GM21825 (cell line): ENCODE measurements at regions not wholly inside any gene's neighbourhood (a gene's known extent, or its start where the extent isn't known, plus 50 kb on each side); places are given as distances from the start of the nearest gene placed in this dataset.

Experiments used
- ATAC-seq: cut with Tn5 transposase; IDR thresholded peaks from one replicate; pipeline ENCODE4 v1.9.1; 2021; ENCODE audit warnings: mild to moderate bottlenecking, moderate library complexity; ENCODE audit not compliant: unreplicated experiment

DNA sequence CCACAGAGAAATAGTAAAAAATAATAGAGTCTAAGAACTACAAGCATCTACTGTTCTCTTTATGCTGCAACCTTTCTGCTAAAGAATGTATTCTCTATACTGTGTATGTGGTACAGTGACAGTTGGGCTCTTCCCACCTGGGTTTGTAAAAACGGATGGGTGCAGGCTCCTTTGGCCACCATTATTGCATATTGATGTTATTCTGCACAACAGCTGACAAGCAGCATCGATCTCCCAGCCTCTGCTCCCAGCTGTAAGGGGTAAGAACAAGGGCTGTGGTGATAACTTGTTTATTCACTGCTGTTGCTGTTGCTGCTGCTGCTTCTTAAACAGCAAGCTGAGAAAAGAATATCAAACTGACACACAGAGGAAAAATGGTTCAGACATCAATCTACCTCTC is 56.1 kb downstream of the KCNRG start:
- ATAC-seq = no peak

DNA sequence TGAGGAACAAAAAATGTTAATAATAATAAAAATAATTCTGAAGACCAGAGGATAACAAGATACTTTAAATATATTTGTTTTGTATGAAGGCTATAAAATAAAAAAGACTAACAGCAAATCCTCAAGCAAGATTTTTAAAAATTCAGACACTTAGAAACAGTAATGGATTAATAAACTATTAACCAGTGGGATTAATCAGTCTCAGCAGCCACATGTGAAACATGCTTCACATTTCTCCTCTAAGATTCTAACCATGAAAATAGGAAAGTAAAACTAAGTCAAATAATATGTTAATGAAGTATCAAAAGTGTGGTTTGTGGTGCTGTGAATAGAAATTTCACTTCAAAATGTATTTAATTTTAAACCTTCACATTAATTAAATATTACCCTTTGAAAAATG is 57.4 kb downstream of the KCNRG start:
- no peak for ATAC-seq

DNA sequence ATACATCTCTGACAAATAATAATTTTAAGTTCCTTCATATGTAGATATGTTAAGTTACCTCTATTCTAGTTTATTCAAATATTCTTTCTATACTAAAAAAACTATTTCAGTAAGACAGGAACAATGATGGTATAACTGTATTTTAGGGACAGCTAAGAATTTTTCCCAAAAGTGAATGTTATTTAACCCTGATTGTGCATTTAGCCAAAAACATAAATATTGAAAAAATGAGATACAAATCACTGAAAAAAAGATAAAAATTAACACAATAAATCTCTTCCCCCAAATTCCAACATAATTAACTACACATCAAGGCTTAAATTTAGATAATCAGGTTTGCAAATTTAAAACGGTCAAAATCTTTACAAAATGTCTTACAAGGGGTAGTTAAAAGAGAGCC is 58.1 kb downstream of the KCNRG start:
- no peak for ATAC-seq

DNA sequence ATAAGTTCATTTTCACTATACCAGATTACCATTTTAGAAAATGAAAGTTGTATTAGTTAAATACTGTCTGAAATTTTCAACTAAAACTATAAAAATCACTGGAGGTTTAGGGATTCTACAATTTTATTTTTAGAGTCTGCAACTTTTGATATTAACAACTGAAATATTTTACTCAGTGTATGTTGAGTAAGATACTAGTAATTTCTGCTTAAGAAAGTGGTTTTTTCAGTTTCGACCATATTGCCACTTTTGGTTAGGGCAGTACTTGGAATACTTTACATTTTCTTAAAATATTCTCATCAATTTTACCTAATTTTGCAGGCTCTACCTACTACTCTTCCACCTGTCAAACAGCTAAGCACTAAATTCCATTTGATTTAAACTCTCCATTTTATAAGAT is 59.6 kb downstream of the KCNRG start:
- no peak for ATAC-seq

DNA sequence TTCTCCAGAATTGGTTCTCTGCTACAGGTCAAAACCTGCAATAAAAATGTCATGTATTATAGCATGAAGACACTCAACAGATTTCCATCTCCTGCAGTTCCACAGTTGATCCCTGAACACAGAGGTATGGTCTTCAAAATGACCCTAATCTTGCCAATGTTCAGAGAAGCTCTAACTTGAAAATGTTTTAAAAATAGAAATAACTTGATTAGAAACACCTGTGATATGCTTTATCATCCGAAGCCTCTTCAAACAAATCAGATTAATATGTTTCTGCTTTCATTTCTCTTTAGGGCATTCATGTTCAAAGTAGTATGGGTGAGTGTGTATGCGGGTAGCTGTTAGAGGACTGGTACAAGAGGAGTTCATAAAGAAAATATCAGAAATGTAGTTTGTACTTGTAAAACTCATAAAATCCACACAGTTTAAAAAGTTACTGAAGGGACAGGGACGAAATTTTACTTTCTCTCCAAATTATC is 60.4 kb downstream of the KCNRG start:
- no peak for ATAC-seq

DNA sequence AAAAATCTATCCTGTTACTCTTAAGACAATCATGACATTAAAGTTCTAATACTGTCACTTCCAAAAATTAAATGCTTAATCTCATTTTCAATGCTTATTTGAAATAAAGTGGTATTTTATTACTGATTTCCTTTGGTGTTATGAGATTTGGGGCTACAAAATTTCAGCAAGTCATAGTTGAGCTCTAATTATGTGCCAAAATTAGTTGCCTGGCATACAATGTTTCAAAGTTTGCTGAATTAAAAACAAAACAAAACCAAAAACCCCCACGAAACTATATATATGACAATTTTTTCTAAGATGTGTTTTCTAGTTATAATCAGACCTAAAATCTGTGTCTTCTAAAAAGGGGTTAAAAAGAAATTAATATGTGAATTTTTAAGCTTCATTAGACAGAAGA is 62.2 kb downstream of the KCNRG start:
- ATAC-seq = no peak

DNA sequence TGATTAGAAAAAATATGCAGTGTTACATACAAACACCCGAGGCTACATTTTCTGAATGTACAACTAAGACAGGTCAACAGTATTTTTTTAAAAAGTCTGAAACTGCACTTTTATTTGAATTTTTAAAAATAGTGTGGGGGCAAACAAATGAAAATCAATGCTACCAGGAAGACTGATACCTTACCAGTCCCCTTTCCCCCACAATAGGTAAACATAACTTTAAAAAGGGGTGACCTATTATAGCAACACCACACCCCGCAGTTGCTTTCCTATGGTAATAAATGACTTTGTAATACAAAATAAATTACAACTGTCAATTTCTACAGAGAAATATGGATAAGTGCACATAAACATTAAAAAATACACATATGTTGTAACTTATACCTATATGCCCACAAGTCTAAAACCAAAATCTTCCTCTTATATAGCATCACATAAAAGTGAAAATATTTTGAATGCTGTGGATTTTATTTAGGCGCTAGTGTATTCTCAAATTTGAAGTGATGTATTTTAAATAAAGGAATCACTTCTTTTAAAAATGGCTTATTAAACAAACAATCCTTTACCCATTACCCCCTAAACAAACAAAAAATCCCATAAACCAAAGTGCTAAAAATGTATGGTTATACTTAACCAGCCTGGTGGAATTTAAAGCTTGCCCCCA is 63.1 kb downstream of the KCNRG start:
- no peak for ATAC-seq

DNA sequence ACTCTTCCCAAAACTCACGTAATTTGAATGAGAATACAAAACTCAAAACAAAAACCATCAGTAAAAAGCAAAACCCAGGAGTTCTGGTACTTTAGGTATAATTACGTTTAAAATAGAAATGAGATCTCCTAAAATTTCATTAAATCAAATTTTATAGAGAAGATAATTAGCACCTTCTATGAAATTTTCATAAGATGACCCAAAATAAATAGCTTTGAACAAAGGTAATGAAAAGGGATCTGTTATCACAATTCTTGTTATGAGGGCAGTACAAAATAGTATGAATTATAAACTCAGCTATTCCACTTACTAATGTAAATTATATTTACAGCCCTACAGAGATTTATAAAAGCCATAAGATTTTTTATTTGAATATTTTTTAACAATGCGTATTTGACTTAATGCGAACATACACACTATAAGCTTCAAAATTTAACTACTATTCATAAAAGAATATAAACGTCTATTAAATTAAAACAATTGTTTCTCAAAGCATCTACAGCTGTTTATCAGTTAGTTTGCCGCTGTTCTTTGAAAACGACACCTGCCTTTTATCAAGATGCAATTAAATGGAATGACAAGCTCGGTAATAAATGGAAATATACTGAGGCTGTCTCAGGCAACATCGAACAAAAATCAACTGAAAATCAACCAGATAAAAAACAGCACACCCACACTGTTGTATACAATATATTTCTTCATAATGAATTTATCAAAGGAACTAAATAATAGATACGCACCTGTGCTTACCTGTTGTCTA is 63.8 kb downstream of the KCNRG start:
- no peak for ATAC-seq

DNA sequence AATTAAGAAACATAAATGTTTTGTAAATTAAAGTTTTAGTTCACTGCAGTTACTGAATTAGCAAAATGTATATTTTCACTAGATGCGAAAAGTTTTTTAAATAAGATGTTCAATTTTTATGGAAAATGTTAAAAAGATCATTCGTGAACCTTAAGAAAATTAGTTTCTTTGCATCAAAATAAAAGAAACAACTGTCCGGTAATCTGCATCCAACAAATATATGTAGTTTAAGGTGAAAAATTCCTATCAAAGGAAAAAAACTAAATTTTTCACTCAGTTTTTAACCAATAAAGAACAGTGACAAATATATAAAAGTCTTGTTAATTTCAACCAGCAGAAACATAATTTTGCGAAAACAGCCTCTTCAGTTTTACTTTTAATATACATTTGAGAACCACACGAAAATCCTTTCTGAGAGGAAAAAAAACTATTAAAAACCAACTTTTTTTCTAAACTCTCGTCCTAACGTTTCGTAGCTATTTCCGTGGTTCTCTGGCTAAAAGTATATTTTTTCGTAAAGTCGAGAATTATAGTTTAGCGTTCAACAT is 64.5 kb downstream of the KCNRG start:
- no peak for ATAC-seq

DNA sequence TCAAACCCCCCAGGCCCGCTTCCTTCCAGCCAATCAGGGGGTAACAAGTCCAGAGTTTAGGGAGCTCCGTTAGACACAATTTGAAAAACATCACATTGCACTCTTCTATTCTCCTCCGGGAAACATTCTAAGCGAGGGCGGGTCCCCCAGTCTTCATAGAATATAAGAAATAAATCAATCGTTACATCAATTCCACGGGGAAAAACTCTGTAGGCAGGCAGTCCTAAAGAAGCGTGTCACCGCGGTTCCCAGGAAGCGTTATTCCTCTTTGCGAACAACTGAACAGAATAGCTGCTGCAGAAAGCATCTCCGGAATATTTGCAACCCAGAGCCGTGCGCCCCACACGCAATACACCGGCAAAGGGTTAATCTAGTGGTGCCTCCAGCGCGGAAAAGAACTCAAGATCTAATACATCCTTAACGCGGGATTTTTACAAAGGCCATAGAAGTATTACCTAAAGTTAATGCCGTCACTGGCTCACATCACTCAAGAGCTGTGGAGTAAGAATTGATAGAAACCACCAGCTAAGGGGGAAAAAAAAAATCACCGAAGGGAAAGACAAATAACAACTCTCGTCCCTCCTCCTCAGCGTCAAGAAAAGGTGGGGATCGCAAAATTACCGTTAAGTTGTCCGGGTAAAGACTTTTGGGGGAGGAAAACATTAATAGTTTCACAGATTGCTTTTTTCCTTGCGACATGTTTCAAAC is 65.1 kb downstream of the KCNRG start:
- no peak for ATAC-seq

DNA sequence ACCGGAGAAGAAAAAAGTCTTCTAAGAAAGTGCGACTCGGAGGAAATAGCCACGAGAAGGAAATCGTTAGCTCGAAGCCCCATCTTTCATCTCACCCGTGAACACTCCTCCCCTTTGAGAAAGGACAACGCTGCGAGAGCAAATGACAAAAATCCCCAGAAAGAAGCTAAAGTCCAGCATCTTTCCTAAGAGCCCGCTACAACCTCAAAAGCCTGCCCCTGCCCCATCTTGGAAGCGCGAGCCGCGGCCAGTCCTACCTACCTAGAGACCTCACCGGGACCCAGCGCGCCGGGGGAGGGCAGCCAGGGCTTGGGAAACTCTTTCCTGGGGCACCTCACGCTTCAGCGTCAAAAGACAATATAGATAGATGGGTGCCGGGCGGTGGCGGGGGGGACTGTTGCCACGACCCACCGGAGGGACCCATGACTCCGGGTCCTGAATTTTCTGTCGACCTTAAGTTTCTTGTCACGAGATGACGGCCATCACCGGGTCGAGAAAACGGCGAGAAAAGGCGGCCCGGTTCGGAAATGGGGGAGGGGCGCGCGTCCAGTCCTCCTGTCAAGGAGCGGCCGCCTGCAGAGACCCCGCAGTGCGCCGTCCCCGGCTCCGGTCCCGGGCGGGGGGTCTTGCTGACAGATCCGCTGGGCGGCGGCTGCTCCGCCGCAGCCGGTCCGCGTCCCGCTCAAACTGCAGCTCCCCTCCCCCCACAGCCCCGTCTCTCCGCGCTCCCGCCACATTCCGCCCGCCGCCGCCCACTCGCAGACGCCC is 65.9 kb downstream of the KCNRG start:
- peak; percentile 16 for ATAC-seq

DNA sequence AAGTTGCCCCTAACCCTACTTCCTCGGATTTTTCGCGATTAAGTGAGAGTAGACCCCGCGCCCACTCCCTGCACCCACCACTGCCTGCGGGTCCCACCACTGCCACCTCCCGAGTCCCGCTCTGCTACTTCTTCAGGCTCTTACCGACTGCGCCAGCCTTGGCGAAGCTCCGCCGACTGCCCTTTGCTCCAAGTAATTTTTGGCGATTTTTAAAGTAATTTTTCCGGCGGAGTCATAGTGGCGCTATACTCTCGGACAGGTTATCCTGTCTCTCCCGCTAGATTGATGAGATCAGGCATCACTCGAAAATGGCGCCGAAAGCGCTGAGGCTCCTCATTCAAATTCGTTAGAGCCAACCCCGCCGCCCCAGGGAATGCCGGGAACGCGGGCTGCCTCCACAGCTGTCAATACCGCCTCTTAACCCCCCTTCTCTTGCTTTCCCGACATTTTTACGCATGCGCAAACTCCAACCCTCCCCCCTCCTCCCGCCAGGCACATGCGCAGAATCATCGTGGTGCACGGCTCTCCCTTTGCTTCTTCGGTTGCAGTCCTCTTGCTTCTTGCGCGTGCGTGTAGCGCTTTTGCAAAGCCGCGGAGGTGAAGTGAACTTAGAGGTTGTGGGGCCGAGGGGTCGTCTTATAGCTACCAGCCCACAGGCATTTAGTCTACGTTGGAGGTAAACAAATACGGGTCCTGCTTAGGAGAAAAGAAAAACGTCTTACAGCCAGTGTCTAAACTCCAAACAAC is 66.6 kb downstream of the KCNRG start:
- peak; percentile 63 for ATAC-seq

DNA sequence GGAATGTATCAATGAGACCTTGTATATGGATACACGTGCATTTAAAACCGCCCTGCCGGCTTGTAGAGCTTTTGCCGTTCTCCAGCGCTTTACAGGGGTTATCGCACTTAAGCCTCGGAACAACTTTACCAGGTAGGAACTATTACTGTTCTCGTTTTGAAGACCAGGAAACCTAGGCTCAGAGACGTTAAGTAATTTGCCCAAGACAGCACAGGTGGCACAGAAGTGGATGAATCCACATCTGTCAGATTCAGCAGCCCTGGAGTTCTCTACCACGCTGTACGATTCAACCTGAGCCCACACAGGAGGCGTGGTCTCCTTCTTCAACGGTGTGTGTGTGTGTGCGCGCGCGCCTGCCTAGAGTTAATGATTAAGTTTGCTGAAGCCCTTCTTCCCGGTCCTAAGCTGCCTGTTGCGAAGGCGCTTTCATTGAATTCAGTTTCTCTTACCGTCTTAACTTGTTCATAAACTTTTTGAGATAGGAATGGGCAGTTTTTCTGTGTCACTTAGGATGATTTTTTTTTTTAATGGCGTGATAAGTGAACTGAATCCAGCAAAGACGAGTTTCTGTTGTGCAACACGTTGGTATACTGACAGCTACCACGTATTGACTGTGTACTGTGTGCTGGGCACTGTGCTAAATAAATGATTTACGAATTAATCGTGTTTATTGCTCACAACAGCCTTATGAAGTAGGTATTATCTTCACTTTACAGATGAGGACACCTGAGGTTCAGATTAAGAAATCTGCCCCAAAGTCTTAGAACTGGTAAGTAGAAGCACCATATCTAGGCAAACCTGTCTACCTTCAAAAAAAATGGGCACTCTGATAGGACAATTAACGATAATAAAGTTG is 67.4 kb downstream of the KCNRG start:
- ATAC-seq = peak; percentile 51

DNA sequence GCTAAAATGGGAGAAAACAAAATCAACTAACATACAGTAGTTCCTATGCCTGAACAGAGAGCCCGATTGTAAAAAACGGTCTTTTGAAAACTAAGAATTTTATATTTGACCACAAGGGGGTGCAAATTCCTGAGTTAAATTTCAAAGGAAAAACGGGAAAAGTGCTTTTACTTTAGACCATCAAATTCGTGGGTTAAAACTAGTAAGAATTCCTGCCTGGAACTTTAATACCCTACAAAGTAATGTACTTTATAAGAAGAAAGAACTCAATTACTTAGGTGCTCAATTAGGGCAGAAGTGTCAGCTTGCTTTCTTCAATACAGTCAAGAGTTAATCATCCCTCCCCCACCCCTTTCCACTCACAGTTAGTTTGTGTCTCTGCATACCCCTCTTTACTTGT is 69.8 kb downstream of the KCNRG start:
- no peak for ATAC-seq

DNA sequence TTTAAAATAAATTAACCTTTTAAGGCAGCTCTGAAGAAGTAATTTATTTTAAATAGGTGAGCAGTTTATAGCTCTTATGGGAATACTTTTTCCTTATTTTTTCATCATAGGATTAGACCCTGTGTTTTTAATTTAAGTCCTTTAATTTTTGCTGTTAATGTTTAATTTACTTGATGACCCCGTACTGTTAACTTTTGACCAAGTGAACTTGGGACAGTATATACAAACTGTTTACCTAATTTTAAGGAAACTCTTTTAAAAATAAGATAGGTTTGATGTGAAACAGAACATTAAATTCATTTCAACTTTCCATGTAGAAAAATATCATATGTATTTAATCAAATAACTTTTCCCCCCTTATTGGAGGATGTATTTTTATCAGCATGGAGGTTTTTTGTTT is 74.4 kb downstream of the KCNRG start:
- no peak for ATAC-seq

DNA sequence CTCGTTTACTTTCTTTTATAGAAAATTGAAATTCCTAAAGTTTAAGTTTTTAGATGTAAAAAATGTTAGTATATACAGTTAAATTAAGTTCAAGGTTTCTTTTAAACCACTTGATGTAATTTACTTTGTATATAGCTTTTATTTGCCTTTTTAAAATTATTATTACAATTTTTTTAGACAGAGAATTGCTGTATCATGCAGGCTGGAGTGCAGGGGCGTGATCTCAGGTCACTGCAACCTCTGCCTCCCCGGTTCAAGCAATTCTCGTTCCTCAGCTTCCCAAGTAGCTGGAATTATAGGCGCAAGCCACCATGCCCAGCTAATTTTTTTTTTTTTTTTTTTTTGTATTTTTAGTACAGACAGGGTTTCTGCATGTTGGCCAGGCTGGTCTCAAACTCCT is 75.0 kb downstream of the KCNRG start:
- no peak for ATAC-seq

DNA sequence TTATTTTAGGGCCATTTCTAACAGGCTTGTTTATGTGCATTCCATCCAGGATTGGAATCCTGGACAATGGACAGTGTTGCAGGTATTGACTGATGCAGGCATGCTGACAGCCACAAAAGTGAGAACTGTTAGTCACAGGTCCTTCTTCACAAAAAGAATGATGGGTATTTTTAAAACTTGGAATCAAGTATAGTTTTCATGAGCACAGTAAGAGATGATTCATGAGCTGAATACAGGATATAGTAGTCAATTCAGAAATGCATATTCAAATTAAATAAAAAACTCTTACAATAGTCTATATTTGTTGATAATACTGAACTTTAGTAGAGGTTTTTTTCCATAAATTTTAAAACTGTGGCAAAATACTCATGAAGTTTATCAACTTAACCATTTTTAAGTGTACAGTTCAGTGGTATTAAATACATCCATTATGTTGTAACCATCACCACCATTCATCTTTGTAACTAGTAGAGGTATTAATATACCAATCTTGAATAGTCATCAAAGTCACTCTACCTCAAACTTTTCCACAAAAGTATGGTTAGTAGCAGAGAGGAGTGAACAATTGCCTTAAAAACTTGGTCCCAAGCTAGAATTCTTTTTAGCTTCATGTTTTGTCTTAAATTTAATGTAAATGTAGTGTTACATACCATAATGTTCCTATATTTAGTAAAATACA is 79.5 kb downstream of the KCNRG start:
- no peak for ATAC-seq

DNA sequence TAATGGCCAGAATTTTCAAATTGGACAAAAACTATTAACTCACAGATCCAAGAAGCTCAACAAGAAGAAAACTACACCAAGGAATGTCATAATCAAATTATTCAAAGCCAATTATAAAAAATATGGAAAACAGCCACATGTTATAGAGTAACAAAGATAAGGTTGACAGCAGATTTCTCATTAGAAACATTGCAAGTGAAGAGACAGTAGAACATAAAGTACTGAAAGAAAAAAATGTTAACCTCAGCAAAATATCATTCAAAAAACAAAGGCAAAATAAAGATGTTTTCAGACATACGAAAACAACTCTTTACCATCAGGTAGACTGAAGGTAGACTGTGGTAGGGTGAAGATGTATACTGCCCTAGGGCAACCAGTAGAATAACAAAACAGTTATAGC is 83.4 kb downstream of the KCNRG start:
- no peak for ATAC-seq

DNA sequence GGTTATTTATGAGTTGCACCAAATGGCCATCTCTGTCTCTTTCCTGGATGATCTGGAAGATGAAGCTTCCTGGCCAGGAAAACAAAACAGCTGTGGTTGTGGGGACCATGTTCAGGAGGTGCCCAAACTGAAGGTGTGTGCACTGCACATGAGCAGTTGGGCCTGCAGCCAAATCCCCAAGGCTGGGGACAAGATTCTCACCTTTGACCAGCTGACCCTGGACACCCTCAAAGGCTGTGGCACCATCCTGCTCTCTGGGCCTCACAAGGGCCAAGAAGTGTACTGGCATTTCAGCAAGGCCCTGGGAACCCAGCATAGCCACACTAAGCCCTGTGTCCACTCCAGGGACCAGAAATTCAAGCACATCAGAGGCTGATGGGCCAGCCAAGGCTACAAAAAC is 84.2 kb downstream of the KCNRG start:
- no peak for ATAC-seq
